NCI-H2171 treated with DMSO at 0.1 percent for 48 hours (cell line): ENCODE measurements at regions not wholly inside any gene's neighbourhood (a gene's known extent, or its start where the extent isn't known, plus 50 kb on each side); places are given as distances from the start of the nearest gene placed in this dataset.

ENCODE experiments used
- DNase-seq: peaks from one replicate; lab custom pipeline; 2025; lab: John Stamatoyannopoulos, UW

GRCh38 chr2:104321116-104321795 is 532.7 kb upstream of the POU3F3 start:
- no peak for DNase-seq

GRCh38 chr2:104321796-104322349 is 532.0 kb upstream of the POU3F3 start:
- DNase-seq: no peak

GRCh38 chr2:104332731-104333130 is 521.2 kb upstream of the POU3F3 start:
- DNase-seq: no peak

- no peak for DNase-seq
Observed at GRCh38 chr2:104337869-104338268, 516.0 kb upstream of the POU3F3 start.

GRCh38 chr2:104340162-104340561 is 513.8 kb upstream of the POU3F3 start:
- no peak for DNase-seq

- DNase-seq: no peak
Observed at GRCh38 chr2:104340879-104341828, 512.8 kb upstream of the POU3F3 start.

GRCh38 chr2:104344306-104344705 is 509.6 kb upstream of the POU3F3 start:
- DNase-seq: no peak

GRCh38 chr2:104344985-104345384 is 508.9 kb upstream of the POU3F3 start:
- no peak for DNase-seq

- no peak for DNase-seq
Observed at GRCh38 chr2:104358122-104358521, 495.8 kb upstream of the POU3F3 start.

GRCh38 chr2:104361414-104361813 is 492.5 kb upstream of the POU3F3 start:
- DNase-seq: no peak

GRCh38 chr2:104368089-104368488 is 485.8 kb upstream of the POU3F3 start:
- DNase-seq: no peak

GRCh38 chr2:104371087-104371781 is 482.7 kb upstream of the POU3F3 start:
- no peak for DNase-seq

- DNase-seq: no peak
Observed at GRCh38 chr2:104375206-104375605, 478.7 kb upstream of the POU3F3 start.

- DNase-seq: no peak
Observed at GRCh38 chr2:104378853-104379374, 475.0 kb upstream of the POU3F3 start.

- DNase-seq: no peak
Observed at GRCh38 chr2:104384961-104385360, 469.0 kb upstream of the POU3F3 start.

GRCh38 chr2:104385743-104386142 is 468.2 kb upstream of the POU3F3 start:
- DNase-seq: no peak

GRCh38 chr2:104388296-104388695 is 465.6 kb upstream of the POU3F3 start:
- no peak for DNase-seq

- no peak for DNase-seq
Observed at GRCh38 chr2:104402825-104403224, 451.1 kb upstream of the POU3F3 start.

- DNase-seq: no peak
Observed at GRCh38 chr2:104404526-104404925, 449.4 kb upstream of the POU3F3 start.

- no peak for DNase-seq
Observed at GRCh38 chr2:104405623-104406022, 448.3 kb upstream of the POU3F3 start.

- no peak for DNase-seq
Observed at GRCh38 chr2:104406261-104406726, 447.6 kb upstream of the POU3F3 start.

GRCh38 chr2:104407641-104408040 is 446.3 kb upstream of the POU3F3 start:
- DNase-seq: no peak
